Upper lobe of left lung (tissue), 6 donors: ENCODE measurements at regions not wholly inside any gene's neighbourhood (a gene's known extent, or its start where the extent isn't known, plus 50 kb on each side); places are given as distances from the start of the nearest gene placed in this dataset.

Experiments
- ATAC-seq, 2 donors: fragments of 200-7000 bp; cut with Tn5 transposase; one replicate each; pipeline ENCODE4 v1.9.1; 2022; ENCODE audit warnings: mild to moderate bottlenecking in 2 of 2, moderate library complexity in 2 of 2; ENCODE audit not compliant: low FRiP score in 2 of 2
- DNase-seq, 2 donors: peaks; one replicate each; pipeline ENCODE4 v3.0.0-alpha.2; 2019 to 2020
- H3K27ac ChIP-seq, 4 donors: fragments of 200-600 bp; sonication (generic); one replicate each; pipeline ENCODE4 v1.5.1; 2016 to 2019
- H3K27me3 ChIP-seq, 4 donors: fragments of 200-600 bp; sonication (generic); one replicate each; pipeline ENCODE4 v1.5.1; 2017 to 2019
- H3K36me3 ChIP-seq, 4 donors: fragments of 200-600 bp; sonication (generic); one replicate each; pipeline ENCODE4 v1.5.1; 2016 to 2019
- H3K4me1 ChIP-seq, 4 donors: fragments of 200-600 bp; sonication (generic); one replicate each; pipeline ENCODE4 v1.5.1; 2018 to 2019
- H3K4me3 ChIP-seq, 4 donors: fragments of 200-600 bp; sonication (generic); one replicate each; pipeline ENCODE4 v1.5.1; 2017 to 2019; ENCODE audit warnings: mild to moderate bottlenecking in 2 of 4, moderate library complexity in 1 of 4
- H3K9me3 ChIP-seq, 4 donors: fragments of 200-600 bp; sonication (generic); one replicate each; pipeline ENCODE4 v1.5.1; 2018 to 2019
- CTCF ChIP-seq, 6 experiments: fragments of 450-650 bp in 4 of 6; fragments of 200-600 bp in 2 of 6; sonication (generic) in 2 of 6; IDR thresholded peaks; one replicate each; pipeline ENCODE4 v1.5.1; 2016 to 2019; ENCODE audit warnings: antibody characterized with exemption in 6 of 6
- EP300 ChIP-seq, 4 donors: sonication (generic); formaldehyde crosslinking; IDR thresholded peaks; one replicate each; pipeline ENCODE4 v1.5.1; 2017; ENCODE audit warnings: antibody characterized with exemption in 4 of 4, control low read depth in 2 of 4
- POLR2A ChIP-seq, 4 donors: fragments of 450-650 bp; IDR thresholded peaks; one replicate each; pipeline ENCODE4 v1.5.1; 2016 to 2017; ENCODE audit warnings: antibody characterized with exemption in 4 of 4, mild to moderate bottlenecking in 2 of 4
- POLR2AphosphoS5 ChIP-seq, 2 donors: sonication (generic); formaldehyde crosslinking; IDR thresholded peaks; one replicate each; pipeline ENCODE4 v1.5.1; 2017; ENCODE audit warnings: antibody characterized with exemption in 2 of 2
- WGBS, 2 donors: methylation state at CpG; one replicate each; pipeline ENCODE4 v1.1.5; 2017 to 2018; 5-methylcytosine and 5-hydroxymethylcytosine counted together
- donor health status: DM: no; HTN: no; CAD: no; lungs with moderate emphysema.
- donor health status: DM: no; HTN: yes; CAD: no; lungs with severe emphysema.

GRCh38 chr11:93067881-93068390, 98.5 kb downstream of the MTNR1B start:
- no peak overlapping the region for H3K4me3 ChIP-seq
- ATAC-seq (no peak), DNase-seq (no peak)
- no peak overlapping the region for H3K27ac ChIP-seq
- H3K36me3 ChIP-seq: no peaks in the 10 kb centered on the region
- no peaks in the 10 kb centered on the region for H3K9me3 ChIP-seq
- no peaks in the 10 kb centered on the region for H3K27me3 ChIP-seq
- TF ChIP-seq EP300 (IDR thresholded peaks at IDR 0.05): no peak
- TF ChIP-seq POLR2AphosphoS5 (IDR thresholded peaks at IDR 0.05): no peak
- TF ChIP-seq POLR2A (IDR thresholded peaks at IDR 0.05): no peak
- TF ChIP-seq CTCF (IDR thresholded peaks at IDR 0.05): no peak
- H3K4me1 ChIP-seq: no peaks in the 10 kb centered on the region

GRCh38 chr11:93072229-93072914, 102.9 kb downstream of the MTNR1B start:
- H3K27me3 ChIP-seq: no peaks in the 10 kb centered on the region
- TF ChIP-seq POLR2AphosphoS5 (IDR thresholded peaks at IDR 0.05) (no peak), CTCF (IDR thresholded peaks at IDR 0.05) (no peak), EP300 (IDR thresholded peaks at IDR 0.05) (no peak), POLR2A (IDR thresholded peaks at IDR 0.05) (no peak)
- H3K4me1 ChIP-seq: no peaks in the 10 kb centered on the region
- H3K9me3 ChIP-seq: no peaks in the 10 kb centered on the region
- H3K36me3 ChIP-seq: no peaks in the 10 kb centered on the region
- ATAC-seq (no peak), DNase-seq (no peak)
- H3K4me3 ChIP-seq: no peak overlapping the region
- WGBS, 2 donors: 96 to 100% methylated on average over 1 of the region's 1 CpG
- H3K27ac ChIP-seq: no peak overlapping the region

GRCh38 chr11:93073026-93073425, 103.6 kb downstream of the MTNR1B start:
- no peak for DNase-seq
- Histone ChIP-seq H3K27me3 (no peaks in the 10 kb centered on the region), H3K36me3 (no peaks in the 10 kb centered on the region), H3K4me1 (no peaks in the 10 kb centered on the region), H3K27ac (no peak overlapping the region), H3K4me3 (no peak overlapping the region), H3K9me3 (no peaks in the 10 kb centered on the region)
- WGBS, 2 donors: 56 to 59% methylated on average over 3 of the region's 3 CpGs
- no peak for ATAC-seq
- TF ChIP-seq POLR2AphosphoS5 (IDR thresholded peaks at IDR 0.05) (no peak), CTCF (IDR thresholded peaks at IDR 0.05) (no peak), EP300 (IDR thresholded peaks at IDR 0.05) (no peak), POLR2A (IDR thresholded peaks at IDR 0.05) (no peak)

GRCh38 chr11:93073508-93074280, 104.2 kb downstream of the MTNR1B start:
- TF ChIP-seq CTCF (IDR thresholded peaks at IDR 0.05) (no peak), POLR2A (IDR thresholded peaks at IDR 0.05) (no peak), EP300 (IDR thresholded peaks at IDR 0.05) (no peak), POLR2AphosphoS5 (IDR thresholded peaks at IDR 0.05) (no peak)
- ATAC-seq (no peak), DNase-seq (no peak)
- no peak overlapping the region for H3K27ac ChIP-seq
- H3K36me3 ChIP-seq: no peaks in the 10 kb centered on the region
- H3K4me3 ChIP-seq: no peak overlapping the region
- no peaks in the 10 kb centered on the region for H3K27me3 ChIP-seq
- no peaks in the 10 kb centered on the region for H3K9me3 ChIP-seq
- no peaks in the 10 kb centered on the region for H3K4me1 ChIP-seq
- WGBS, 2 donors: 21 to 30% methylated on average over 4 of the region's 4 CpGs
